ENCODE measurements at regions not wholly inside any gene's neighbourhood (a gene's known extent, or its start where the extent isn't known, plus 50 kb on each side); places are given as distances from the start of the nearest gene placed in this dataset.

DNA sequence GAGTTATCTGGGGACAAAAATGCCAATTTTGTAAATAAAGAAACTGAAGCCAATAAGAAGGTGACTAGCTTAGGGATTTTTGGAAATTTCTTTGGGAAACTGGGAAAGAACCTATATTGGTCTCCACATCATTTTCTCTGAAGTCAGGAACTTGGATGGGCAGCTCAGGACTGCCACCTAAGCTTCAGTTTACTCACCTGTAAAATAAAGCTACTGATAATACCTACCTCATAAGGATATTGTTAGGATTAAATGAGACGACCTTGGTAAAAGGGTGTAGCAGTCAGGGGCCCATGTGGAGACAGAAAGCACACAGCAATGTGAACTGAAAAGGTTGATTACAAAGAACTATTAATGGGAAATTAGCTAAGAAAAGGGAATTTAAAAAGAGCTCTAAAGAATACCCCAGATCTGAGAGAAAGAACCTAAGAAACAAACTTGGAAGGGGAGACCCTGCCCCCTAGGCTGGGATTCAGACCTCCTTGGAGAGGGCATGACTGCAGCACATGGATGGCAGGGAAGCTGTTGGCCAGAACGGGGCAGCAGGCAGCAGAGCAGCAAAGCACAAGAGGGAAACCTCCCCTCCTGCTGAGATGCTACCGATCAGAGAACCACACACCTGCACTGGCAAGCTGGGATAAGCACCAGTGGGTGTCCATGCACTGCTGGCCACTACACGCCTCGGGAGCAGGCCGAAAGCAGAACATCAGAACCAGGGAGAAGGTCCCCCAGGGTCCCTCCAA is 83.7 kb upstream of the THBS1 start:
- H3K79me2 ChIP-seq (replicated peaks; ENCODE audit: insufficient read depth, low read length): no peaks in the 10 kb centered on the region
- H3K4me2 ChIP-seq (ENCODE audit: low read length): no peak overlapping the region
- H3K9me3 ChIP-seq (ENCODE audit: low read length): no peaks in the 10 kb centered on the region
- H3F3A ChIP-seq (ENCODE audit: insufficient read depth, low read length, poor library complexity, severe bottlenecking): no peaks in the 10 kb centered on the region
- no peak overlapping the region for H3K4me3 ChIP-seq (ENCODE audit: low read length)
- no peak overlapping the region for H3K27ac ChIP-seq (ENCODE audit: low read length)
- TF ChIP-seq MXI1 (conservative IDR thresholded peaks at IDR 0.05; ENCODE audit: poor library complexity, severe bottlenecking) (no peak), TAF1 (IDR thresholded peaks at IDR 0.05; ENCODE audit: low read depth) (no peak), EP300 (conservative IDR thresholded peaks at IDR 0.05; ENCODE audit: poor library complexity, severe bottlenecking) (no peak), SMC3 (conservative IDR thresholded peaks at IDR 0.05; ENCODE audit: poor library complexity) (no peak), EZH2 (IDR thresholded peaks at IDR 0.05; ENCODE audit: borderline replicate concordance, insufficient read depth, low read length, poor library complexity, severe bottlenecking) (no peak), POLR2AphosphoS5 (IDR thresholded peaks at IDR 0.05) (no peak), RAD21 (conservative IDR thresholded peaks at IDR 0.05) (no peak)
- TF ChIP-seq, protein P1, sequence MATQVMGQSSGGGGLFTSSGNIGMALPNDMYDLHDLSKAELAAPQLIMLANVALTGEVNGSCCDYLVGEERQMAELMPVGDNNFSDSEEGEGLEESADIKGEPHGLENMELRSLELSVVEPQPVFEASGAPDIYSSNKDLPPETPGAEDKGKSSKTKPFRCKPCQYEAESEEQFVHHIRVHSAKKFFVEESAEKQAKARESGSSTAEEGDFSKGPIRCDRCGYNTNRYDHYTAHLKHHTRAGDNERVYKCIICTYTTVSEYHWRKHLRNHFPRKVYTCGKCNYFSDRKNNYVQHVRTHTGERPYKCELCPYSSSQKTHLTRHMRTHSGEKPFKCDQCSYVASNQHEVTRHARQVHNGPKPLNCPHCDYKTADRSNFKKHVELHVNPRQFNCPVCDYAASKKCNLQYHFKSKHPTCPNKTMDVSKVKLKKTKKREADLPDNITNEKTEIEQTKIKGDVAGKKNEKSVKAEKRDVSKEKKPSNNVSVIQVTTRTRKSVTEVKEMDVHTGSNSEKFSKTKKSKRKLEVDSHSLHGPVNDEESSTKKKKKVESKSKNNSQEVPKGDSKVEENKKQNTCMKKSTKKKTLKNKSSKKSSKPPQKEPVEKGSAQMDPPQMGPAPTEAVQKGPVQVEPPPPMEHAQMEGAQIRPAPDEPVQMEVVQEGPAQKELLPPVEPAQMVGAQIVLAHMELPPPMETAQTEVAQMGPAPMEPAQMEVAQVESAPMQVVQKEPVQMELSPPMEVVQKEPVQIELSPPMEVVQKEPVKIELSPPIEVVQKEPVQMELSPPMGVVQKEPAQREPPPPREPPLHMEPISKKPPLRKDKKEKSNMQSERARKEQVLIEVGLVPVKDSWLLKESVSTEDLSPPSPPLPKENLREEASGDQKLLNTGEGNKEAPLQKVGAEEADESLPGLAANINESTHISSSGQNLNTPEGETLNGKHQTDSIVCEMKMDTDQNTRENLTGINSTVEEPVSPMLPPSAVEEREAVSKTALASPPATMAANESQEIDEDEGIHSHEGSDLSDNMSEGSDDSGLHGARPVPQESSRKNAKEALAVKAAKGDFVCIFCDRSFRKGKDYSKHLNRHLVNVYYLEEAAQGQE (IDR thresholded peaks at IDR 0.05; ENCODE audit: borderline replicate concordance): no peak
- TF ChIP-seq, protein P2, sequence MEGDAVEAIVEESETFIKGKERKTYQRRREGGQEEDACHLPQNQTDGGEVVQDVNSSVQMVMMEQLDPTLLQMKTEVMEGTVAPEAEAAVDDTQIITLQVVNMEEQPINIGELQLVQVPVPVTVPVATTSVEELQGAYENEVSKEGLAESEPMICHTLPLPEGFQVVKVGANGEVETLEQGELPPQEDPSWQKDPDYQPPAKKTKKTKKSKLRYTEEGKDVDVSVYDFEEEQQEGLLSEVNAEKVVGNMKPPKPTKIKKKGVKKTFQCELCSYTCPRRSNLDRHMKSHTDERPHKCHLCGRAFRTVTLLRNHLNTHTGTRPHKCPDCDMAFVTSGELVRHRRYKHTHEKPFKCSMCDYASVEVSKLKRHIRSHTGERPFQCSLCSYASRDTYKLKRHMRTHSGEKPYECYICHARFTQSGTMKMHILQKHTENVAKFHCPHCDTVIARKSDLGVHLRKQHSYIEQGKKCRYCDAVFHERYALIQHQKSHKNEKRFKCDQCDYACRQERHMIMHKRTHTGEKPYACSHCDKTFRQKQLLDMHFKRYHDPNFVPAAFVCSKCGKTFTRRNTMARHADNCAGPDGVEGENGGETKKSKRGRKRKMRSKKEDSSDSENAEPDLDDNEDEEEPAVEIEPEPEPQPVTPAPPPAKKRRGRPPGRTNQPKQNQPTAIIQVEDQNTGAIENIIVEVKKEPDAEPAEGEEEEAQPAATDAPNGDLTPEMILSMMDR (IDR thresholded peaks at IDR 0.05; ENCODE audit: poor library complexity, severe bottlenecking): no peak
- H4K20me1 ChIP-seq (ENCODE audit: insufficient read depth): no peaks in the 10 kb centered on the region
- no peaks in the 10 kb centered on the region for H3K36me3 ChIP-seq (ENCODE audit: insufficient read depth, low read length)
- no peaks in the 10 kb centered on the region for H3K9me2 ChIP-seq (ENCODE audit: insufficient read depth, low read length)
- H3K9ac ChIP-seq (ENCODE audit: low read length): no peak overlapping the region
- no peaks in the 10 kb centered on the region for H3K27me3 ChIP-seq (ENCODE audit: insufficient read depth, low read depth, low read length)
- H2AFZ ChIP-seq (ENCODE audit: low read depth, low read length): no peak overlapping the region

GRCh38 chr15:39497759-39498565 is 82.9 kb upstream of the THBS1 start:
- H3K27me3 ChIP-seq (ENCODE audit: insufficient read depth, low read depth, low read length): no peaks in the 10 kb centered on the region
- no peaks in the 10 kb centered on the region for H3K36me3 ChIP-seq (ENCODE audit: insufficient read depth, low read length)
- H3K27ac ChIP-seq (ENCODE audit: low read length): no peak overlapping the region
- TF ChIP-seq EZH2 (IDR thresholded peaks at IDR 0.05; ENCODE audit: borderline replicate concordance, insufficient read depth, low read length, poor library complexity, severe bottlenecking) (no peak), MXI1 (conservative IDR thresholded peaks at IDR 0.05; ENCODE audit: poor library complexity, severe bottlenecking) (no peak), SMC3 (conservative IDR thresholded peaks at IDR 0.05; ENCODE audit: poor library complexity) (no peak), TAF1 (IDR thresholded peaks at IDR 0.05; ENCODE audit: low read depth) (no peak), EP300 (conservative IDR thresholded peaks at IDR 0.05; ENCODE audit: poor library complexity, severe bottlenecking) (no peak), RAD21 (conservative IDR thresholded peaks at IDR 0.05) (no peak), POLR2AphosphoS5 (IDR thresholded peaks at IDR 0.05) (no peak)
- TF ChIP-seq, protein P1 (IDR thresholded peaks at IDR 0.05; ENCODE audit: borderline replicate concordance): no peak
- TF ChIP-seq, protein P2 (IDR thresholded peaks at IDR 0.05; ENCODE audit: poor library complexity, severe bottlenecking): no peak
- no peaks in the 10 kb centered on the region for H3K9me3 ChIP-seq (ENCODE audit: low read length)
- H3K9me2 ChIP-seq (ENCODE audit: insufficient read depth, low read length): no peaks in the 10 kb centered on the region
- no peaks in the 10 kb centered on the region for H3F3A ChIP-seq (ENCODE audit: insufficient read depth, low read length, poor library complexity, severe bottlenecking)
- no peak overlapping the region for H3K9ac ChIP-seq (ENCODE audit: low read length)
- no peaks in the 10 kb centered on the region for H4K20me1 ChIP-seq (ENCODE audit: insufficient read depth)
- H2AFZ ChIP-seq (ENCODE audit: low read depth, low read length): no peak overlapping the region
- no peak overlapping the region for H3K4me2 ChIP-seq (ENCODE audit: low read length)
- H3K79me2 ChIP-seq (replicated peaks; ENCODE audit: insufficient read depth, low read length): no peaks in the 10 kb centered on the region
- no peak overlapping the region for H3K4me3 ChIP-seq (ENCODE audit: low read length)
